ENCODE measurements at regions not wholly inside any gene's neighbourhood (a gene's known extent, or its start where the extent isn't known, plus 50 kb on each side); places are given as distances from the start of the nearest gene placed in this dataset.
A peak's percentile ranks its signal among the peaks of the same experiment; 100 is the strongest.

- H3K36me3 Mint-ChIP-seq = no peaks in the 10 kb centered on the region
- peaks cover 0 to 4% of the 10 kb centered on the region in 2 donors for H3K9me3 Mint-ChIP-seq
- no peak for DNase-seq (ENCODE audit: low spot score in 2 of 2)
- H3K27ac Mint-ChIP-seq = no peak overlapping the region
- no peak for ATAC-seq
Measured at GRCh38 chr19:30890033-30890432, 459.2 kb downstream of the TSHZ3 start.

GRCh38 chr19:30888937-30889336, 460.3 kb downstream of the TSHZ3 start:
- no peak for DNase-seq (ENCODE audit: low spot score in 2 of 2)
- Mint-ChIP-seq H3K27ac (no peak overlapping the region), H3K36me3 (no peaks in the 10 kb centered on the region), H3K9me3 (peaks cover 0 to 4% of the 10 kb centered on the region in 2 donors)
- ATAC-seq = no peak

DNA sequence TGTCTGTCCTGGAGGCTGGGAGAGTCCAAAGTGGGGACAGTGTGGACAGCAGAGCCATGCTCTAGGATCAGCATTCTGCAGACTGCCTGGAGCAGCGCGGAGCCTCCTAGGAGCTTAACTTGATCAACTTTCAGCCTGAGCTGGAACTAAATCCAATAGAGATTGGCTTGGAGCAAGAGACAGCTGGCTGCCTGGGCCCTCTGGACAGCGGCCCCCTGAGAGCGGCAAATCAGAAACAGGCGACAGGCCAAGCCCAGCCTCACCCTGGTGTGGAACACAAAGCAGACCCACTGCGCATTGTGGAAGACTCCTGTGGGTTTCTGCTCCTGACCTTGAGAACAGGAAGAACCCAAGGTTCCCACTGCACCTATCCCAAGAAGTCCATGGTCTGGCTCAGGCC, 462.2 kb downstream of the TSHZ3 start:
- H3K36me3 Mint-ChIP-seq = no peaks in the 10 kb centered on the region
- ATAC-seq = no peak

DNA sequence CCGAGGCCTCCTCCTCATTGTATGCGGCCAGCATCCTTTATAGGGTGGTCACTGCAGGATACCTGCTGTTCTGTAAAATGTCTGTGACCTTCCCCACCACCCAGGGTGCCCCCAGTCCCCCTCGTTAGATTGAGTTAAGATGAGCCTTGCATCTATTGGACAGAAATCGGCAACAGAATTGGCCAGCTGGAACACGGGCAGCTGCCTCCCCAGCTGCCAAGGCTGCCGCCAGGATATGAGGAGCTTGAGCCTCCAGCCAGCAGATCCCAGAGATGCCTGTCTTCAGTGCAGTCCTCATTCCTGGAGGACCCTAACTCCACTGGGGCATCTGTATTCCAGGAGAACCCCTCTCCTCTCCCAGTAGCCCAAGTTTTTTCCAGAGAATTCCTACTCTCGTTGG, 463.0 kb downstream of the TSHZ3 start:
- peaks cover 0 to 4% of the 10 kb centered on the region in 2 donors for H3K9me3 Mint-ChIP-seq

More for the DNA sequence above, 462.2 kb downstream of the TSHZ3 start:
- Mint-ChIP-seq H3K9me3 (peaks cover 0 to 4% of the 10 kb centered on the region in 2 donors), H3K27ac (no peak overlapping the region)
- no peak for DNase-seq (ENCODE audit: low spot score in 2 of 2)

DNA sequence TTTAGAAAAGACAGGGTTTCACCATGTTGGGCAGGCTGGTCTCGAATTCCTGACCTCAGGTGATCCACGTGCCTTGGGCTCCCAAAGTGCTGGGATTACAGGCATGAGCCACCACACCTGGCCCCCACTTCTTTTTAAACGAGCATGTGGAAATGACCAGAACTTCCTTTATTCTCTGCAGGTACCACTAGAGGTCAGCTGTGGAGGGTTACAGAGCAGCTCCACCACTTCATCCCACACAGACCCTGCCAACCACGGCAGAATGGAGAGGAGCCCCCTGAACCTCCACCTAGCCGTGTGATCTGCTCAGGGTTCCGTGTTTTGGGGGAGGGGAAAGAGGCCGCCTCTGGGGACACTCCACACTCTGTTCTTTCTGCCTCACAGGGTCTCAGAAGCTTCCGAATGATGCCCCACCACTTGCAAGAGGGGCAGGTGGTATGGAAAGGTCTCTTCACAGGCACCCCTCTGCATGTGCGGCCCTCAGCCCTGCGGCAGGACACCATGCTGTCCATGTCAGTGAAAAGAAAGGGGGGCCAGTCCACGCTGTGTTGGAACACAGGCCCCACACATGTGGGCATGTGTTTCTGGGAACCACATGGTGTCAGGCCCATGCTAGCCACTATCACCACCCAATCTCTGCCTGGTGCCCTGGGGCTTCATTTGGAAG, 465.0 kb downstream of the TSHZ3 start:
- Mint-ChIP-seq H3K36me3 (peaks cover 0 to 4% of the 10 kb centered on the region in 2 donors), H3K27ac (no peak overlapping the region)
- ATAC-seq = no peak

More for the DNA sequence above, 463.0 kb downstream of the TSHZ3 start:
- no peaks in the 10 kb centered on the region for H3K36me3 Mint-ChIP-seq
- no peak for DNase-seq (ENCODE audit: low spot score in 2 of 2)
- H3K27ac Mint-ChIP-seq = peak overlapping the region in 1 of 2 donors; percentile 29
- no peak for ATAC-seq

GRCh38 chr19:30883071-30883470, 466.2 kb downstream of the TSHZ3 start:
- ATAC-seq = no peak
- Mint-ChIP-seq H3K27ac (no peak overlapping the region), H3K9me3 (no peaks in the 10 kb centered on the region), H3K36me3 (peaks cover 0 to 4% of the 10 kb centered on the region in 2 donors)
- no peak for DNase-seq (ENCODE audit: low spot score in 2 of 2)

More for the DNA sequence above, 465.0 kb downstream of the TSHZ3 start:
- no peak for DNase-seq (ENCODE audit: low spot score in 2 of 2)
- no peaks in the 10 kb centered on the region for H3K9me3 Mint-ChIP-seq

- no peaks in the 10 kb centered on the region for H3K9me3 Mint-ChIP-seq
- no peak for DNase-seq (ENCODE audit: low spot score in 2 of 2)
- H3K27ac Mint-ChIP-seq = no peak overlapping the region
- no peak for ATAC-seq
- peaks cover 0 to 4% of the 10 kb centered on the region in 2 donors for H3K36me3 Mint-ChIP-seq
Measured at GRCh38 chr19:30882411-30883005, 466.7 kb downstream of the TSHZ3 start.

DNA sequence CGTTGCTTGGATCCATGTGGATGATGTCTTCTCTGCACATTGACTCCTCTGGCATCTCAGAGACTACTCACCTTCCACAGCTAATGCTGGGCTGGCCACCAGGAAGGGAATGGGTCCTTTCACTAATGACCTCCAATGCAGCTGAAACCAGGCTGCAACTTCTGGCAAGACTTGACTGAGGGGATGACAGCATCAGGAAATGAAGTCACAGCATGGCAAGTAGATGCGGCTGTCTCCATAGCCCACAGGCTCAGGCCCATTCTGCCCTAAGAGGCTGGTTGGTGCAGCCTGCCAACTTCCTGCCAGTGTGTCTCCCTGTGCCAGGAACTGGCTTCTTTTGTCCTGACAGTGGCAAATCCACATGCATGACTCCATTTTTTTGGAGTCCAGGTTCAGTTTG, 467.3 kb downstream of the TSHZ3 start:
- no peaks in the 10 kb centered on the region for H3K9me3 Mint-ChIP-seq
- no peak overlapping the region for H3K27ac Mint-ChIP-seq
- DNase-seq (ENCODE audit: low spot score in 2 of 2) (no peak), ATAC-seq (no peak)
- H3K36me3 Mint-ChIP-seq = peaks cover 0 to 4% of the 10 kb centered on the region in 2 donors

DNA sequence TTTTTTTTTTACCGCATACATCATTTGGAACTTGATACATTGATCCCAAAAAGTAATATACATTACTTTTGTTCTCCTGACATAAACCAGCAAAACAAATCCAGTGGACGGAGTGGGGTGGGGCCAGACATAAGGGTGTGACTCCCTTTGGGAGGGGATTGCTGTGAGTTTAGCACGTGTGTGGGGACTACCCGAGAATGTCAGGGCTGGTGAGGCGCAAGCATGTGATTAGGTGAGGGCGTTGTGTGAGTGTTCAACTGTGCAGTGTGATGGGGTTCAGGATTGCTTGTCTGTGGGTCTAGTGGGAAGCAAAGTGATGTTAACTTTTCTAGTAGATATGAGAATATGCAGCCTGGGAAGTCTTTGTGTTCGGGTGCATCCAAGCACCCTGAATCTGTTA, 468.0 kb downstream of the TSHZ3 start:
- no peak for ATAC-seq

DNA sequence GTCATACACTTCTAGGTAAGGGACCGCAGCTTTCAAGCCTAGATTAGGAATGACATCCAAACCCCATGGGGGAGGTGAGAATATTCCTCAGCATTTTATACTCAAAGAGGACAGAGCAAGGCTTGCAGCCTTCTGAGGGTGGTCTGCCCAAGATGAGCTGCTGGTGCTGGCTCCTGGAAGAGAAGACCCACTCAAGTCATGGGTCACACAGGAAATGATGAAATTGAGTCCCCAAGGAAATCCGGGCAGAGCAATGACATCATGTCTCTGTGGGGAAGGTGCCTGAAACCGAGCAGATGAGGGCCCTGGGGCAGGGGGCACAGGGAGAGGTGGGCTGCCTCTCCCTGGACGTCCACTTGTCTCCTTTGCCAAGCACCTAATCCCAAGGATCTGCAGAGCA, 468.7 kb downstream of the TSHZ3 start:
- no peak overlapping the region for H3K27ac Mint-ChIP-seq
- peaks cover 0 to 4% of the 10 kb centered on the region in 2 donors for H3K36me3 Mint-ChIP-seq
- DNase-seq (ENCODE audit: low spot score in 2 of 2) (no peak), ATAC-seq (no peak)
- no peaks in the 10 kb centered on the region for H3K9me3 Mint-ChIP-seq

More for the DNA sequence above, 468.0 kb downstream of the TSHZ3 start:
- Mint-ChIP-seq H3K9me3 (no peaks in the 10 kb centered on the region), H3K36me3 (peaks cover 0 to 4% of the 10 kb centered on the region in 2 donors), H3K27ac (no peak overlapping the region)
- DNase-seq (ENCODE audit: low spot score in 2 of 2) = no peak

- peaks cover 0 to 4% of the 10 kb centered on the region in 2 donors for H3K36me3 Mint-ChIP-seq
- ATAC-seq (no peak), DNase-seq (ENCODE audit: low spot score in 2 of 2) (no peak)
- no peaks in the 10 kb centered on the region for H3K9me3 Mint-ChIP-seq
- H3K27ac Mint-ChIP-seq = no peak overlapping the region
Measured at GRCh38 chr19:30880151-30880550, 469.1 kb downstream of the TSHZ3 start.

DNA sequence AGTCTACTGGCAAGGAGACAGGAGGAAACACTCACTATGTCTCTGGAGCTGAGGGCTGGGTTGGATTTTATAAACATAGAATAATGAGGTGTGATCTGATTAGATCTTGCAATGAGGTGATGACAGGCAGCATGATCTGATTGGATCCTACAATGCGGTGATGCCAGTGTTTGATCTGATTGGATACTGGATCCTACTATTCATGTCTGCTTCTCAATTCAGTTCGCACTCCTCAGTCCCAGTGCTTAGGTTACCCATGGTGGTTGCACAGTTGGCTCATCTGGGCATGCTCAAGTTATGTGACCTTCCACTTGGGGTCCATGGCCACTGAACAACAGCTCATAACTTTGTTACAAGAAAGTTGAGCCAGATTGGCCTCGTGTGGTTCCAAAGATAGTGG, 469.5 kb downstream of the TSHZ3 start:
- Mint-ChIP-seq H3K27ac (no peak overlapping the region), H3K36me3 (peaks cover 0 to 4% of the 10 kb centered on the region in 2 donors), H3K9me3 (no peaks in the 10 kb centered on the region)
- DNase-seq (ENCODE audit: low spot score in 2 of 2) = no peak
- ATAC-seq = no peak

GRCh38 chr19:30879225-30879624, 470.0 kb downstream of the TSHZ3 start:
- DNase-seq (ENCODE audit: low spot score in 2 of 2) (no peak), ATAC-seq (no peak)
- peaks cover 0 to 4% of the 10 kb centered on the region in 2 donors for H3K36me3 Mint-ChIP-seq
- no peak overlapping the region for H3K27ac Mint-ChIP-seq
- no peaks in the 10 kb centered on the region for H3K9me3 Mint-ChIP-seq

- DNase-seq (ENCODE audit: low spot score in 2 of 2) (no peak), ATAC-seq (no peak)
- Mint-ChIP-seq H3K36me3 (peaks cover 0 to 4% of the 10 kb centered on the region in 2 donors), H3K9me3 (no peaks in the 10 kb centered on the region), H3K27ac (peak overlapping the region in 1 of 2 donors; percentile 47)
Measured at GRCh38 chr19:30878495-30878894, 470.7 kb downstream of the TSHZ3 start.

DNA sequence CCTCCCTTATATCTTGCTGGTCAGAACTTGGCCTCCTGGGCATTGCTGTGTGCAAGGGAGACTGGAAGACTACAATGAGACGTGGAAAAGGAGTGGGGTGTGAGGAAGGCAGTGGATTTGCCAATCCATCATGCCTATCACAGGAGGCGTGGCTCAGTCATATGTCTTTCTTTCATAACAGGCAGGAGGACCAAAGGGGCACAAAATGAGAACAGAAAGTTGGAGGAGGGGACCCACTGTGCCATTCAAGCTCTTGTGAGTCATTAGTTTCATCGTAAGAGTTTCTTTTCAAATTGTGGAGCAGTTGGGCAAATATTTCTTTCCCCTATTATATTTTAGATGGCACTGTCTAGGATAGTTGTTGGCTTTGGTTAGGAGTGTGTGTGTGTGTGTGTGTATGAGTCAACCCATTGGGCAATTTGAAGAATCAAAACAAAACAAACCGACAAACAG, 471.5 kb downstream of the TSHZ3 start:
- peaks cover 0 to 4% of the 10 kb centered on the region in 2 donors for H3K36me3 Mint-ChIP-seq
- H3K9me3 Mint-ChIP-seq = no peaks in the 10 kb centered on the region
- no peak overlapping the region for H3K27ac Mint-ChIP-seq
- ATAC-seq (no peak), DNase-seq (ENCODE audit: low spot score in 2 of 2) (no peak)

- Mint-ChIP-seq H3K36me3 (no peaks in the 10 kb centered on the region), H3K27ac (no peak overlapping the region), H3K9me3 (no peaks in the 10 kb centered on the region)
- DNase-seq (ENCODE audit: low spot score in 2 of 2) (no peak), ATAC-seq (no peak)
Measured at GRCh38 chr19:30873691-30874090, 475.5 kb downstream of the TSHZ3 start.

GRCh38 chr19:30873003-30873402, 476.2 kb downstream of the TSHZ3 start:
- no peak overlapping the region for H3K27ac Mint-ChIP-seq
- H3K36me3 Mint-ChIP-seq = no peaks in the 10 kb centered on the region
- peaks cover 0 to 2% of the 10 kb centered on the region in 2 donors for H3K9me3 Mint-ChIP-seq
- DNase-seq (ENCODE audit: low spot score in 2 of 2) = no peak
- no peak for ATAC-seq

DNA sequence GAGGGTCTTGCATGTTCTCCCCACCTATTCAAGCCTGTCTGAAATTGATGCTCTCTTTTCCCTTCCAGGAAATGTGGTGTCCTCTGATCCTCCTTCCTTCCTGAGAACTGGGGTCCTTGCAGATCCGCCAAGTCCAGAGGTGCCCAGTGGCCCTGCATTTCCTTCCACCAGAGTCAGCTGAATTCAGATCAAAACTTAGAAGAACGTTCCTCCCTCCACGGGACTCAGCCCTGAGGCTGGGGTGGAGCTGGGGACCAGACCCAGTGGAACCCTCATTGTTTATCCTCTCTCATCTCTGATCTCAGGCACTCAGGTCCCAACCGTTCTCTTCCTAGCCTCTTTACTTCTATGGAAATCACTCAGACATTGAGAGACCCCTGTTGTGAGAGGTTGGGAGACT, 477.3 kb downstream of the TSHZ3 start:
- DNase-seq (ENCODE audit: low spot score in 2 of 2) (no peak), ATAC-seq (no peak)
- peak overlapping the region in 1 of 2 donors; percentile 36 for H3K27ac Mint-ChIP-seq
- H3K9me3 Mint-ChIP-seq = peaks cover 3 to 8% of the 10 kb centered on the region in 2 donors
- no peaks in the 10 kb centered on the region for H3K36me3 Mint-ChIP-seq
